Stimulated activated effector memory CD8-positive, alpha-beta T cell treated with anti-CD3 and anti-CD28 coated beads, Interleukin-12 subunit alpha, Interleukin-12 subunit beta, amount 100 ng/mL, for 72 hours (primary cell): ENCODE measurements at regions not wholly inside any gene's neighbourhood (a gene's known extent, or its start where the extent isn't known, plus 50 kb on each side); places are given as distances from the start of the nearest gene placed in this dataset.

Experiments
- ATAC-seq: fragments of 150-1000 bp; cut with Tn5 transposase; 2 replicates; pipeline ENCODE4 v1.10.0; 2021
- DNase-seq, 2 donors: peaks; one replicate each; pipeline ENCODE4 v3.0.0; 2021 to 2022; ENCODE audit warnings: low spot score in 2 of 2
- H3K27ac Mint-ChIP-seq: one replicate; pipeline ENCODE4 v1.8.0; 2022; ENCODE audit warnings: mild to moderate bottlenecking, mixed read lengths
- H3K36me3 Mint-ChIP-seq: one replicate; pipeline ENCODE4 v1.8.0; 2022; ENCODE audit warnings: mild to moderate bottlenecking, mixed read lengths
- H3K4me1 Mint-ChIP-seq: one replicate; pipeline ENCODE4 v1.8.0; 2022; ENCODE audit warnings: mixed read lengths
- H3K4me3 Mint-ChIP-seq: one replicate; pipeline ENCODE4 v1.8.0; 2022; ENCODE audit warnings: mild to moderate bottlenecking, mixed read lengths
- H3K9me3 Mint-ChIP-seq: one replicate; pipeline ENCODE4 v1.8.0; 2022; ENCODE audit warnings: mixed read lengths

DNA sequence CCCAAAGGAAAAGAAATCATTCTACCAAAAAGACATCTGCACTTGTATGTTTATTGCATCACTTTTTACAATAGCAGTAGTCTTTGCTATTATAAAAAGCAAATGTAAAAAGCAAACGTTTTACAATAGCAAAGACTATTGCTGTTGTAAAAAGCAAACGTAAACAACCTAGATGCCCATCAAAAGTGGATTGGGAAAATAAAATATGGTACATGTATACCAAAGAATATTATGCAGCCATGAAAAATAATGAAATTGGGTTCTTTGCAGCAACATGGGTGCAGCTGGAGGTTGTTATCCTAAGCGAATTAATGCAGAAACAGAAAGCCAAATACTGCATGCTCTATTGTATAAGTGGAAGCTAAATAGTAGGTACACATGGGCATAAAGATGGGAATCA, 97.3 kb upstream of the ZBTB20 start:
- Mint-ChIP-seq H3K4me1 (no peaks in the 10 kb centered on the region), H3K9me3 (no peaks in the 10 kb centered on the region), H3K4me3 (no peak overlapping the region), H3K27ac (no peak overlapping the region), H3K36me3 (no peaks in the 10 kb centered on the region)
- ATAC-seq (no peak), DNase-seq (no peak)

DNA sequence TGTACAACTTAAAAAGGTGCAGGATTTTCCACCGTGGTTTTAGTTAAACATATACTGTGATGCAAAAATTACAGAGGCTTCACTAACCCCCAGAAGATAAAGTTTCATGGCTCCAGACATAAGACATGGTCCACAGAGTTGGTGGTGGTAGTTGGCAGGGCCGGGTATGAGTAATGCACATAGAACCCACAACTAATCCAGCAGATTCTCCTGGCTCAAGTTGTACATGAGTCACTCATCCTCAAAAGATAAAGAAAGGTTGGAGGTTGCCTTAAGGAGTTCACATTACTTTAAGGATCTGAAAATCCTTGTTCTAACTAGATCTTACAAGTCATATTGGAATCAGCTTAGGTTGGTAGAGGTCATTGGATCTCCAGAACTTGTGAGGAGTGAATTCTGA, 98.3 kb upstream of the ZBTB20 start:
- no peaks in the 10 kb centered on the region for H3K9me3 Mint-ChIP-seq
- DNase-seq: no peak
- no peaks in the 10 kb centered on the region for H3K4me1 Mint-ChIP-seq
- H3K4me3 Mint-ChIP-seq: no peak overlapping the region
- no peak for ATAC-seq
- no peak overlapping the region for H3K27ac Mint-ChIP-seq
- no peaks in the 10 kb centered on the region for H3K36me3 Mint-ChIP-seq

DNA sequence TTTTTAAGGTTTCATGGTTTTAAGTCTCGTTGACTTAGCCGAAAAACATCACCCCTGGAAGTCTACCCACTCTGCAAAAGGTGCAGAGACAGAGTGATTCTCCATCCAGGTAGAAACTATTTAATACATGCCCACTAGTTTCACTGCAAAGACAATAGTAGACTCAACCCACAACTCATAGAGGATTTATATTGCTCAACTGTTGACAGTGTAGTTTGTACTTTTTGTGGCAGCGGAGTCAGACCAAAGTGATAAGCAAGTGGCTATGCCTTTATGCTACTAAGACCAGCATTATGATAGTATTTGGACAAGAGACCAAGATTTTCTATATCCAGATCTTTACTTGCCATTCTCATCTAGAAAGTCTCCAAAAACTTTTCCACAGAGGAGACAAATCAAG, 98.8 kb upstream of the ZBTB20 start:
- Mint-ChIP-seq H3K27ac (no peak overlapping the region), H3K4me1 (no peaks in the 10 kb centered on the region), H3K9me3 (no peaks in the 10 kb centered on the region), H3K36me3 (no peaks in the 10 kb centered on the region), H3K4me3 (no peak overlapping the region)
- DNase-seq: no peak
- ATAC-seq: no peak

GRCh38 chr3:115246461-115247020, 99.5 kb upstream of the ZBTB20 start:
- H3K27ac Mint-ChIP-seq: no peak overlapping the region
- H3K9me3 Mint-ChIP-seq: no peaks in the 10 kb centered on the region
- DNase-seq (no peak), ATAC-seq (no peak)
- H3K36me3 Mint-ChIP-seq: no peaks in the 10 kb centered on the region
- H3K4me3 Mint-ChIP-seq: no peak overlapping the region
- H3K4me1 Mint-ChIP-seq: no peaks in the 10 kb centered on the region

GRCh38 chr3:115248274-115248673, 101.2 kb upstream of the ZBTB20 start:
- ATAC-seq (peak; percentile 43), DNase-seq (no peak)
- no peaks in the 10 kb centered on the region for H3K9me3 Mint-ChIP-seq
- no peak overlapping the region for H3K4me3 Mint-ChIP-seq
- H3K27ac Mint-ChIP-seq: no peak overlapping the region
- no peaks in the 10 kb centered on the region for H3K36me3 Mint-ChIP-seq
- no peaks in the 10 kb centered on the region for H3K4me1 Mint-ChIP-seq

DNA sequence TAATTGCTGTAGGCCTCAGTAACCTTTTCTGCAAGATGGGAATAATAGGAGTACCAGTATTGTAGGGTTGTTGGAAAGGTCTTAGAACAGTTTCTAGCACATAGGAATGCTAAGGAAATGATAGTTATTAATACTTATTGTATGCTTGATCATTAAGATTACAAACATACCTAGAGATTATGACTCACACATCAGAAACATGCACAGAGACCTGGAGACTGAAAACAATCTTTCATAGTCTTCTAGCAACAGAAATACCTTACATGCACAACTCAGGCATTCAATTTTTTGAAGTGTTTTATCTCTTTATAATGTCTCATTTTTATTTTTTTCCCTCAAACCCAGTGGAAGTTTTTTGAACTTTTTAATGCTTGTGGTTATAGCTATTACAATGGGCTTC, 104.4 kb upstream of the ZBTB20 start:
- DNase-seq (no peak), ATAC-seq (no peak)
- no peak overlapping the region for H3K27ac Mint-ChIP-seq
- peaks cover 3% of the 10 kb centered on the region for H3K9me3 Mint-ChIP-seq
- H3K4me1 Mint-ChIP-seq: no peaks in the 10 kb centered on the region
- no peak overlapping the region for H3K4me3 Mint-ChIP-seq
- no peaks in the 10 kb centered on the region for H3K36me3 Mint-ChIP-seq

DNA sequence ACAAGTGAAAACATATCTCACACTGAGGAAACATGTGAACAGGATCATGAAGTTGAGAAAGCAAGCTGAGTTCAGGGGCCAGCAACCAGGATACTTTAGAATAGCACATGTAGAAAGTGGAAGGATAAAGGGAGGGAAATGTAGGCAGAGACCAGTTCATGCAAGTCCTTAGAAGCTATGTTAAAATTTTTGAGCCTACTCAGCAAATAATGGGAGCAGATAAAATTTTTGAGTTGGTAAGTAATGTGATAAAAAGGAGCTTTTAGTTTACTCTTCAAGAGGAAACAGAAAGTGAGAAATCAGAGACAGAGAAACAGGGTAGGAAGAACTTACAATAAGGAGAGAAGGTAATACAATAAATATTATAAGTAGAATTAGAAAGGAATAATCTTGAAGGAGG, 105.6 kb upstream of the ZBTB20 start:
- Mint-ChIP-seq H3K4me3 (no peak overlapping the region), H3K36me3 (no peaks in the 10 kb centered on the region), H3K9me3 (peaks cover 3% of the 10 kb centered on the region), H3K4me1 (no peaks in the 10 kb centered on the region), H3K27ac (no peak overlapping the region)
- no peak for DNase-seq
- ATAC-seq: no peak

- no peaks in the 10 kb centered on the region for H3K36me3 Mint-ChIP-seq
- no peak overlapping the region for H3K27ac Mint-ChIP-seq
Measured at GRCh38 chr3:115254492-115255196, 107.6 kb upstream of the ZBTB20 start.

GRCh38 chr3:115255197-115255585, 108.1 kb upstream of the ZBTB20 start:
- Mint-ChIP-seq H3K27ac (no peak overlapping the region), H3K9me3 (peaks cover 3% of the 10 kb centered on the region), H3K36me3 (no peaks in the 10 kb centered on the region), H3K4me3 (no peak overlapping the region), H3K4me1 (no peaks in the 10 kb centered on the region)
- DNase-seq (no peak), ATAC-seq (no peak)

More at GRCh38 chr3:115254492-115255196, 107.6 kb upstream of the ZBTB20 start:
- DNase-seq (no peak), ATAC-seq (no peak)
- H3K4me1 Mint-ChIP-seq: no peaks in the 10 kb centered on the region
- peaks cover 3% of the 10 kb centered on the region for H3K9me3 Mint-ChIP-seq
- no peak overlapping the region for H3K4me3 Mint-ChIP-seq

- DNase-seq (no peak), ATAC-seq (no peak)
- H3K27ac Mint-ChIP-seq: no peak overlapping the region
- H3K9me3 Mint-ChIP-seq: no peaks in the 10 kb centered on the region
- H3K4me3 Mint-ChIP-seq: no peak overlapping the region
- no peaks in the 10 kb centered on the region for H3K36me3 Mint-ChIP-seq
- no peaks in the 10 kb centered on the region for H3K4me1 Mint-ChIP-seq
Measured at GRCh38 chr3:115270849-115271248, 123.8 kb upstream of the ZBTB20 start.

DNA sequence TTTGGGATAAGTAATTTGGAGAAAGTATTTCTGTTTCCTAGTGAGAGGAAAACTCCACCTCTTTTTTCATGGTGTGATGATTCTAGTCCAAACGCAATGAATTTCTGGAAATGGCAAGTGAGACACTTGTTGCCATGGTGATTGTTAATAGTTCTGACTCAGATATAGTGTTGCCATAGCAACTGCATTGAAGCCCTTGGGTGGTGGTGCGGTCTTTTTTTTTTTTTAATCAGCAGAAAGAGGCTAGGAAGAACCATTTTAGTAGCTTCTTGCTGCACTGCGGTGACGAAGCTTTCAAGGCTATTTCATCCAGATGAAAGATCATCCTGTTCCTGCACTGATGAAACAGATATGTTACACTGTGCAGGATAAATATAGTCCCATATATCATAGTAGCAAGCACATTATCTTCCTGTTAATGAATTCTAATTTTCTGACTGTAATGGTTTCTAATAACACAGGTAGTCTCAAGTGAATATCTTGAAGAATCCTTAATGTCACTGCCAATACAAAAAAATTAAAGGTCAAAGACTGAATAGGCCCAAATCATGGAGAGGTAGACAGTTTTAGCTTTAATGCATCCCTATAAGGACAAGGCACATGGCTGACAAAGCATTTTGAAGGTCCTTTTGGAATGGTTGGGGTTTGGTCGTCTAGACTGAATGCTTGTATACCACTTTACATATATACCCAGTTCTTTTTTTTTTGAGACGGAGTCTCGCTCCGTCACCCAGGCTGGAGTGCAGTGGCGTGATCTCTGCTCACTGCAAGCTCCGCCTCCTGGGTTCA, 125.1 kb upstream of the ZBTB20 start:
- Mint-ChIP-seq H3K9me3 (no peaks in the 10 kb centered on the region), H3K36me3 (no peaks in the 10 kb centered on the region), H3K4me3 (no peak overlapping the region), H3K4me1 (no peaks in the 10 kb centered on the region), H3K27ac (no peak overlapping the region)
- ATAC-seq (no peak), DNase-seq (no peak)

DNA sequence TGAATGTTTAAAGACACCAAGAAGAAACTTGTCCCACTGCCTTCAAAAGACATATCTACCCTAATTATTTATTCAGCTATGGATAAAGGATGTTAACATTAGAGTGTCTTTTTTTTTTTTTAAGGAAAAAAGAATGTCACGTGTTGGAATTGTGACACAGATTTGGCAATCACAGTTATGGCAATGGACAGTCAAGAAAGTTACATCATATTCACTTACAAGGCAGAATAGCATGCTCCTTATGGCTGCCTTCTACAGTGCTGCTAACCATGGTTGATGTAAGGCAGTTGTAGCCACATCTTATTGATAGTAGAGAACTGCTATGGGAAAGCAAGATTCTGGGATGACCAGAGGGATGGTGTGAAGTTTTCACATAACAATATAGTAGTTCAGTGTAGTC, 128.8 kb upstream of the ZBTB20 start:
- H3K4me1 Mint-ChIP-seq: peaks cover 3% of the 10 kb centered on the region
- ATAC-seq (no peak), DNase-seq (no peak)
- H3K36me3 Mint-ChIP-seq: no peaks in the 10 kb centered on the region
- no peak overlapping the region for H3K4me3 Mint-ChIP-seq
- H3K27ac Mint-ChIP-seq: no peak overlapping the region
- H3K9me3 Mint-ChIP-seq: peaks cover 2% of the 10 kb centered on the region

DNA sequence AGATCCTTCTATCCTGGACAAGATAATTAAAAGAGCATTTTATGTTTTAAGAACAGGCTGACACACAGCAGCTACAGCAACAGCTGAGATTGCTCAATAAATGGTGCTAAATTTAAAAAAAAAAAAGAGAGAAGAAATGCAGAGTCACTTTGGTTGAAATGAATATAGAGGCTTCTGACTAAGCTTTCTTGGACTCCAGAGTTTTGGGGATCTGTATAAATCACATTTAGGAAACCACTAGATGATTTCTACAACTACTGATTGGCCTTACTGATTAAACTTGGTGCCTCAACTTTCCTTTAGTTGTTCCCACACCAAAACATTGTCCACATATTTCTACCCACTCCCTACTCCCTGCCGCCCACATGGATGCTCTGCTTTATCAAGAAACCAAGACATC, 132.9 kb upstream of the ZBTB20 start:
- no peak for DNase-seq
- no peak overlapping the region for H3K4me3 Mint-ChIP-seq
- no peak for ATAC-seq

DNA sequence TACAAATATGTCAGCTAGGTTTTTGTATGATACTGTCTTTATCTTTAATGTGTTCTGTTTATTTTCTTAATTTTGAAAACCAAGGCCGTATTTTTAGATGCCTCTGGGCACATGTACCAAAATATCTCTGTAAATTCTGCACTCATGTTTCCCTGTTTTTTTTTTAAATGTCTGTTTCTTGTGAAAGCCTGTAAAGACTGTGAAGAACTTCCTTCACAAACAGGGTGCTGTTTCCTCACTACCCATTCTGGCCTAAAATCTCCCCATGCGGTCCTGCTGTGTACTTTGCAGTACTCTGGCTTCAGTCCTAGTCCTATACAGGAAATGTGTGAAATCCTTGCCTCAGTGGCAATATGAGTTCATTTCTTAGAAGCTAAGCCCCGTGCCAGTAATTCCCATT, 133.4 kb upstream of the ZBTB20 start:
- H3K4me1 Mint-ChIP-seq: peaks cover 7% of the 10 kb centered on the region
- no peaks in the 10 kb centered on the region for H3K36me3 Mint-ChIP-seq
- no peak overlapping the region for H3K27ac Mint-ChIP-seq
- H3K4me3 Mint-ChIP-seq: no peak overlapping the region
- peaks cover 2% of the 10 kb centered on the region for H3K9me3 Mint-ChIP-seq
- ATAC-seq: no peak
- no peak for DNase-seq

More for the DNA sequence above, 132.9 kb upstream of the ZBTB20 start:
- Mint-ChIP-seq H3K27ac (no peak overlapping the region), H3K9me3 (peaks cover 2% of the 10 kb centered on the region), H3K36me3 (no peaks in the 10 kb centered on the region), H3K4me1 (peaks cover 7% of the 10 kb centered on the region)

GRCh38 chr3:115281697-115282675, 134.9 kb upstream of the ZBTB20 start:
- Mint-ChIP-seq H3K27ac (no peak overlapping the region), H3K9me3 (peaks cover 2% of the 10 kb centered on the region), H3K4me3 (no peak overlapping the region), H3K4me1 (peaks cover 7% of the 10 kb centered on the region), H3K36me3 (no peaks in the 10 kb centered on the region)
- ATAC-seq (no peak), DNase-seq (no peak)
